ENCODE measurements at regions not wholly inside any gene's neighbourhood (a gene's known extent, or its start where the extent isn't known, plus 50 kb on each side); places are given as distances from the start of the nearest gene placed in this dataset.

GRCh38 chr21:35915030-35915429, 145.3 kb downstream of the SETD4 start:
- no peak for TF ChIP-seq ZNF433 (tag by site-specific recombination; IDR thresholded peaks at IDR 0.05; ENCODE audit: low read depth)
- TF ChIP-seq CTCF (tag by site-specific recombination; IDR thresholded peaks at IDR 0.05): no peak
- no peak for TF ChIP-seq ZFP3 (tag by site-specific recombination; IDR thresholded peaks at IDR 0.05; ENCODE audit: low read depth)
- no peak for TF ChIP-seq BCL11B (tag by site-specific recombination; IDR thresholded peaks at IDR 0.05; ENCODE audit: low read depth)

Measured in HEK293 (cell line).